HG03378 (cell line): ENCODE measurements at regions not wholly inside any gene's neighbourhood (a gene's known extent, or its start where the extent isn't known, plus 50 kb on each side); places are given as distances from the start of the nearest gene placed in this dataset.
"Not testable (repeated sequence)": the region's sequence is repeated elsewhere in the genome, so short reads cannot be mapped to it uniquely, and the experiment has no call there.

Source experiments
- ATAC-seq: cut with Tn5 transposase; IDR thresholded peaks from one replicate; pipeline ENCODE4 v1.9.1; 2021; ENCODE audit warnings: mild to moderate bottlenecking, moderate library complexity; ENCODE audit not compliant: unreplicated experiment

GRCh38 chr2:7420530-7420929, 503.3 kb downstream of the RNF144A start:
- no peak for ATAC-seq

- ATAC-seq = no peak
Measured at GRCh38 chr2:7424481-7424880, 507.3 kb downstream of the RNF144A start.

GRCh38 chr2:7427293-7428060, 510.3 kb downstream of the RNF144A start:
- no peak for ATAC-seq

- no peak for ATAC-seq
Measured at GRCh38 chr2:7428454-7429204, 511.4 kb downstream of the RNF144A start.

- ATAC-seq = no peak
Measured at GRCh38 chr2:7429733-7430132, 512.5 kb downstream of the RNF144A start.

- ATAC-seq = no peak
Measured at GRCh38 chr2:7430421-7430868, 513.2 kb downstream of the RNF144A start.

- ATAC-seq = peak; percentile 71
Measured at GRCh38 chr2:7430869-7431641, 513.8 kb downstream of the RNF144A start.

GRCh38 chr2:7432436-7432835, 515.2 kb downstream of the RNF144A start:
- ATAC-seq = no peak

GRCh38 chr2:7436096-7436906, 519.1 kb downstream of the RNF144A start:
- ATAC-seq = no peak

- ATAC-seq = no peak
Measured at GRCh38 chr2:7437141-7437540, 519.9 kb downstream of the RNF144A start.

- no peak for ATAC-seq
Measured at GRCh38 chr2:7437716-7438632, 520.8 kb downstream of the RNF144A start.

- no peak for ATAC-seq
Measured at GRCh38 chr2:7438855-7439254, 521.6 kb downstream of the RNF144A start.

- no peak for ATAC-seq
Measured at GRCh38 chr2:7440977-7441376, 523.8 kb downstream of the RNF144A start.

GRCh38 chr2:7441841-7442240, 524.6 kb downstream of the RNF144A start:
- ATAC-seq = not testable (repeated sequence)

GRCh38 chr2:7444626-7445025, 527.4 kb downstream of the RNF144A start:
- no peak for ATAC-seq

- no peak for ATAC-seq
Measured at GRCh38 chr2:7448578-7449264, 531.5 kb downstream of the RNF144A start.

- no peak for ATAC-seq
Measured at GRCh38 chr2:7449298-7449697, 532.1 kb downstream of the RNF144A start.

GRCh38 chr2:7450188-7450832, 533.1 kb downstream of the RNF144A start:
- no peak for ATAC-seq

- ATAC-seq = no peak
Measured at GRCh38 chr2:7450833-7451190, 533.6 kb downstream of the RNF144A start.
